ENCODE measurements at regions not wholly inside any gene's neighbourhood (a gene's known extent, or its start where the extent isn't known, plus 50 kb on each side); places are given as distances from the start of the nearest gene placed in this dataset.
A peak's percentile ranks its signal among the peaks of the same experiment; 100 is the strongest.

DNA sequence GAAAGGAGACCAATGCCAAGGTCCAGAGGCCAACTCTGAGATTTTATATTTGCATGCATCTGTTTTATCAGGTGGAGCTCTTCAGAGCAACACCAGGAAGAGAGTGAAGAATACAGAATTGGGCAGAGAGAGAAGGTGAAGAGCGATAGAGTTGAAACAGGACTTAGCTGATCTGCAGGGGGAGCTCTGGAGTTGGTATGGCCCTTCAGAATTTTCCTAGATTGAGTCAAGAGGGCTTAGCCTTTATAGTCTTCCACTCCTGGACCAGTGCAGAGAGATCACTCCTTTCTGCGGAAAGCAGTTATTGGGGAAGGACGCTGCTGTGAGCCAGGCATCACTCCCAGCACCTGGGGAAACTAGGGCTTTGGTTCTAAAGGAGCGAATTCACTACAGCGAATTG is 105.0 kb upstream of the DGKB start:
- H3K27ac ChIP-seq (ENCODE audit: low read length): no peak overlapping the region
- no peaks in the 10 kb centered on the region for H3K79me2 ChIP-seq (ENCODE audit: low read length)
- intact Hi-C loops (cut with micrococcal nuclease): no loop called here
- POLR2A ChIA-PET (ENCODE audit: unreplicated experiment): interaction anchor here (0.9 kb wide), 1 partner anchor 9 kb away, joined by 5 read pairs; no protein-coding TSS in a partner anchor
- no TSS peak for BruUV-seq (replicated peaks)
- ATAC-seq (peak; percentile 73), DNase-seq (peak; percentile 53)
- no peaks in the 10 kb centered on the region for H3K36me3 ChIP-seq (ENCODE audit: low read depth, low read length)
- no peaks in the 10 kb centered on the region for H3F3A ChIP-seq (ENCODE audit: low read length, unreplicated experiment)
- H3K4me2 ChIP-seq (ENCODE audit: low read length): no peak overlapping the region
- TF ChIP-seq, protein P1, sequence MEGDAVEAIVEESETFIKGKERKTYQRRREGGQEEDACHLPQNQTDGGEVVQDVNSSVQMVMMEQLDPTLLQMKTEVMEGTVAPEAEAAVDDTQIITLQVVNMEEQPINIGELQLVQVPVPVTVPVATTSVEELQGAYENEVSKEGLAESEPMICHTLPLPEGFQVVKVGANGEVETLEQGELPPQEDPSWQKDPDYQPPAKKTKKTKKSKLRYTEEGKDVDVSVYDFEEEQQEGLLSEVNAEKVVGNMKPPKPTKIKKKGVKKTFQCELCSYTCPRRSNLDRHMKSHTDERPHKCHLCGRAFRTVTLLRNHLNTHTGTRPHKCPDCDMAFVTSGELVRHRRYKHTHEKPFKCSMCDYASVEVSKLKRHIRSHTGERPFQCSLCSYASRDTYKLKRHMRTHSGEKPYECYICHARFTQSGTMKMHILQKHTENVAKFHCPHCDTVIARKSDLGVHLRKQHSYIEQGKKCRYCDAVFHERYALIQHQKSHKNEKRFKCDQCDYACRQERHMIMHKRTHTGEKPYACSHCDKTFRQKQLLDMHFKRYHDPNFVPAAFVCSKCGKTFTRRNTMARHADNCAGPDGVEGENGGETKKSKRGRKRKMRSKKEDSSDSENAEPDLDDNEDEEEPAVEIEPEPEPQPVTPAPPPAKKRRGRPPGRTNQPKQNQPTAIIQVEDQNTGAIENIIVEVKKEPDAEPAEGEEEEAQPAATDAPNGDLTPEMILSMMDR (conservative IDR thresholded peaks at IDR 0.05; ENCODE audit: low read depth, low read length): peak; percentile 72
- no peak for TF ChIP-seq EZH2 (IDR thresholded peaks at IDR 0.05; ENCODE audit: low read length, unreplicated experiment)
- H3K9me3 ChIP-seq (ENCODE audit: low read length): no peaks in the 10 kb centered on the region
- H3K9ac ChIP-seq (ENCODE audit: low read length): no peak overlapping the region
- H3K9me2 ChIP-seq (replicated peaks; ENCODE audit: low read length): no peaks in the 10 kb centered on the region
- no peak overlapping the region for H3K4me3 ChIP-seq (ENCODE audit: low read length)
- no peaks in the 10 kb centered on the region for H3K27me3 ChIP-seq (ENCODE audit: low read length)
- H2AFZ ChIP-seq (ENCODE audit: low read length): no peak overlapping the region
- H3K4me1 ChIP-seq (ENCODE audit: insufficient read depth, low read length): no peaks in the 10 kb centered on the region
- CTCF ChIA-PET: interaction anchor here (1.4 kb wide), 1 partner anchor 9 kb away, joined by 8 read pairs; no protein-coding TSS in a partner anchor
- no peaks in the 10 kb centered on the region for H4K20me1 ChIP-seq (ENCODE audit: low read length)

- POLR2A ChIA-PET (ENCODE audit: unreplicated experiment): no interaction called here
- BruUV-seq (replicated peaks): no TSS peak
- DNase-seq (no peak), ATAC-seq (no peak)
- Histone ChIP-seq H4K20me1 (ENCODE audit: low read length) (no peaks in the 10 kb centered on the region), H3K9me2 (replicated peaks; ENCODE audit: low read length) (no peaks in the 10 kb centered on the region), H2AFZ (ENCODE audit: low read length) (no peak overlapping the region), H3F3A (ENCODE audit: low read length, unreplicated experiment) (no peaks in the 10 kb centered on the region), H3K79me2 (ENCODE audit: low read length) (no peaks in the 10 kb centered on the region), H3K4me1 (ENCODE audit: insufficient read depth, low read length) (no peaks in the 10 kb centered on the region), H3K27me3 (ENCODE audit: low read length) (no peaks in the 10 kb centered on the region), H3K9ac (ENCODE audit: low read length) (no peak overlapping the region), H3K4me3 (ENCODE audit: low read length) (no peak overlapping the region), H3K27ac (ENCODE audit: low read length) (no peak overlapping the region), H3K36me3 (ENCODE audit: low read depth, low read length) (no peaks in the 10 kb centered on the region), H3K4me2 (ENCODE audit: low read length) (no peak overlapping the region), H3K9me3 (ENCODE audit: low read length) (no peaks in the 10 kb centered on the region)
- CTCF ChIA-PET: interaction anchor here (0.5 to 0.7 kb wide), 2 partner anchors 11 to 314 kb away, joined by 3 to 12 read pairs; no protein-coding TSS in a partner anchor
- TF ChIP-seq EZH2 (IDR thresholded peaks at IDR 0.05; ENCODE audit: low read length, unreplicated experiment) (no peak), EZH2phosphoT487 (IDR thresholded peaks at IDR 0.05; ENCODE audit: borderline replicate concordance, low read length) (no peak)
- TF ChIP-seq, protein P1 (conservative IDR thresholded peaks at IDR 0.05; ENCODE audit: low read depth, low read length): no peak
- intact Hi-C loops (cut with micrococcal nuclease): no loop called here
These were observed 103.1 kb upstream of the DGKB start for GRCh38 chr7:15005672-15006071.

DNA sequence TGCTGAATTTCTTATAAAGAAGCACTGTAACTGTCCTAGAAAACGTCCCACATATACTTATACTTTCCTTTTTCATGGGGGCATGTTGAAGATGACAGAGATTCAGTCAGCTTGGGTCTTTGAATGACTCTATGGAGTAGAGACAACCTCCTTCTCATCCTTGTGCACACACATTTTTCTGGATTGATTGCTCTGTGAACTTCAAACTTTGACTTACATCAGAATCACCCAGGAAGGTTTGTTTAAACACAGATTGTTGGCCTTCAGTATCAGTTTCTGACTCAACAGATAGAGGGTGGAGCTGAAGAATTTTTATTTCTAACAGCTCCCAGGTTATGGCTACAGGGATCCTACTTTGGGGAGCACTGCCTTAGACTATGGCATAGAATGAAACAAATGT is 97.6 kb upstream of the DGKB start:
- H3K4me1 ChIP-seq (ENCODE audit: insufficient read depth, low read length): no peaks in the 10 kb centered on the region
- H3K4me2 ChIP-seq (ENCODE audit: low read length): no peak overlapping the region
- no peaks in the 10 kb centered on the region for H3K9me3 ChIP-seq (ENCODE audit: low read length)
- ATAC-seq (no peak), DNase-seq (no peak)
- POLR2A ChIA-PET (ENCODE audit: unreplicated experiment): no interaction called here
- H3K79me2 ChIP-seq (ENCODE audit: low read length): no peaks in the 10 kb centered on the region
- no peaks in the 10 kb centered on the region for H3K9me2 ChIP-seq (replicated peaks; ENCODE audit: low read length)
- H3K27ac ChIP-seq (ENCODE audit: low read length): no peak overlapping the region
- TF ChIP-seq EZH2phosphoT487 (IDR thresholded peaks at IDR 0.05; ENCODE audit: borderline replicate concordance, low read length) (no peak), EZH2 (IDR thresholded peaks at IDR 0.05; ENCODE audit: low read length, unreplicated experiment) (no peak)
- TF ChIP-seq, protein P1 (conservative IDR thresholded peaks at IDR 0.05; ENCODE audit: low read depth, low read length): no peak
- H3K27me3 ChIP-seq (ENCODE audit: low read length): no peaks in the 10 kb centered on the region
- H4K20me1 ChIP-seq (ENCODE audit: low read length): no peaks in the 10 kb centered on the region
- no peaks in the 10 kb centered on the region for H3F3A ChIP-seq (ENCODE audit: low read length, unreplicated experiment)
- 0 out of 2 replicates have a peak overlapping the region, but pooled peaks have one; percentile 9 for H2AFZ ChIP-seq (ENCODE audit: low read length)
- no TSS peak for BruUV-seq (replicated peaks)
- no peaks in the 10 kb centered on the region for H3K36me3 ChIP-seq (ENCODE audit: low read depth, low read length)
- intact Hi-C loops (cut with micrococcal nuclease): no loop called here
- no peak overlapping the region for H3K9ac ChIP-seq (ENCODE audit: low read length)
- no peak overlapping the region for H3K4me3 ChIP-seq (ENCODE audit: low read length)
- CTCF ChIA-PET: interaction anchor here (0.5 kb wide), 1 partner anchor 555 kb away, joined by 4 read pairs; no protein-coding TSS in a partner anchor
